Activated CD8-positive, alpha-beta memory T cell treated with anti-CD3 and anti-CD28 coated beads, Interleukin-2, amount 10 ng/mL, durations not matched to agents 7 days and 5 days (primary cell): ENCODE measurements at regions not wholly inside any gene's neighbourhood (a gene's known extent, or its start where the extent isn't known, plus 50 kb on each side); places are given as distances from the start of the nearest gene placed in this dataset.

Source experiments
- ATAC-seq: fragments of 150-1000 bp; cut with Tn5 transposase; one replicate; pipeline ENCODE4 v1.10.0; 2021; ENCODE audit warnings: moderate library complexity
- CTCF ChIA-PET: fragments of 350-600 bp; sonication (Branson Sonifier 250); formaldehyde crosslinking; loops from one replicate; lab custom pipeline; 2021; ENCODE audit warnings: antibody characterized with exemption; lab: Charles Lee
- DNase-seq: peaks from one replicate; pipeline ENCODE4 v3.0.0-alpha.2; 2020
- H3K27ac Mint-ChIP-seq: one replicate; pipeline ENCODE4 v1.8.0; 2021; ENCODE audit warnings: mild to moderate bottlenecking, mixed read lengths
- H3K27me3 Mint-ChIP-seq: one replicate; pipeline ENCODE4 v1.8.0; 2021; ENCODE audit warnings: mixed read lengths
- H3K36me3 Mint-ChIP-seq: one replicate; pipeline ENCODE4 v1.8.0; 2021; ENCODE audit warnings: mild to moderate bottlenecking, mixed read lengths
- H3K4me1 Mint-ChIP-seq: one replicate; pipeline ENCODE4 v1.8.0; 2021; ENCODE audit warnings: mixed read lengths
- H3K4me3 Mint-ChIP-seq: one replicate; pipeline ENCODE4 v1.8.0; 2021; ENCODE audit warnings: mild to moderate bottlenecking, moderate library complexity, mixed read lengths
- H3K9me3 Mint-ChIP-seq: one replicate; pipeline ENCODE4 v1.8.0; 2022; ENCODE audit warnings: low read depth, mixed read lengths

- DNase-seq (no peak), ATAC-seq (no peak)
- Mint-ChIP-seq H3K4me3 (no peak overlapping the region), H3K27ac (no peak overlapping the region), H3K27me3 (no peaks in the 10 kb centered on the region), H3K36me3 (no peaks in the 10 kb centered on the region), H3K4me1 (no peaks in the 10 kb centered on the region), H3K9me3 (peaks cover 6% of the 10 kb centered on the region)
- CTCF ChIA-PET = no interaction called here
These were observed 291.4 kb downstream of the CCDC85A start for GRCh38 chr2:56475191-56475590.

GRCh38 chr2:56476509-56477071 is 292.8 kb downstream of the CCDC85A start:
- Mint-ChIP-seq H3K4me1 (no peaks in the 10 kb centered on the region), H3K27ac (no peak overlapping the region), H3K27me3 (no peaks in the 10 kb centered on the region), H3K36me3 (no peaks in the 10 kb centered on the region), H3K9me3 (peaks cover 6% of the 10 kb centered on the region), H3K4me3 (no peak overlapping the region)
- CTCF ChIA-PET = no interaction called here
- ATAC-seq (no peak), DNase-seq (no peak)

GRCh38 chr2:56478027-56478426 is 294.2 kb downstream of the CCDC85A start:
- CTCF ChIA-PET = no interaction called here
- Mint-ChIP-seq H3K27ac (no peak overlapping the region), H3K27me3 (no peaks in the 10 kb centered on the region), H3K4me1 (no peaks in the 10 kb centered on the region), H3K36me3 (no peaks in the 10 kb centered on the region), H3K9me3 (peaks cover 6% of the 10 kb centered on the region), H3K4me3 (no peak overlapping the region)
- DNase-seq = no peak
- no peak for ATAC-seq

- Mint-ChIP-seq H3K4me3 (no peak overlapping the region), H3K36me3 (no peaks in the 10 kb centered on the region), H3K9me3 (peaks cover 5% of the 10 kb centered on the region), H3K4me1 (no peaks in the 10 kb centered on the region), H3K27me3 (no peaks in the 10 kb centered on the region), H3K27ac (no peak overlapping the region)
- DNase-seq (no peak), ATAC-seq (no peak)
- CTCF ChIA-PET = no interaction called here
These were observed 299.3 kb downstream of the CCDC85A start for GRCh38 chr2:56483081-56483480.

GRCh38 chr2:56484906-56485305 is 301.1 kb downstream of the CCDC85A start:
- H3K27ac Mint-ChIP-seq = no peak overlapping the region
- no peaks in the 10 kb centered on the region for H3K27me3 Mint-ChIP-seq
- no peaks in the 10 kb centered on the region for H3K9me3 Mint-ChIP-seq
- no peak overlapping the region for H3K4me3 Mint-ChIP-seq
- no peaks in the 10 kb centered on the region for H3K4me1 Mint-ChIP-seq
- CTCF ChIA-PET = no interaction called here
- no peak for ATAC-seq
- no peaks in the 10 kb centered on the region for H3K36me3 Mint-ChIP-seq
- DNase-seq = no peak

- Mint-ChIP-seq H3K4me3 (no peak overlapping the region), H3K36me3 (no peaks in the 10 kb centered on the region), H3K27me3 (no peaks in the 10 kb centered on the region), H3K27ac (no peak overlapping the region), H3K4me1 (no peaks in the 10 kb centered on the region), H3K9me3 (peaks cover 9% of the 10 kb centered on the region)
- CTCF ChIA-PET = no interaction called here
- DNase-seq (no peak), ATAC-seq (no peak)
These were observed 316.5 kb downstream of the CCDC85A start for GRCh38 chr2:56500317-56500716.

GRCh38 chr2:56502616-56503015 is 318.8 kb downstream of the CCDC85A start:
- CTCF ChIA-PET = no interaction called here
- H3K27me3 Mint-ChIP-seq = no peaks in the 10 kb centered on the region
- DNase-seq (no peak), ATAC-seq (no peak)
- no peak overlapping the region for H3K4me3 Mint-ChIP-seq
- H3K36me3 Mint-ChIP-seq = no peaks in the 10 kb centered on the region
- no peaks in the 10 kb centered on the region for H3K4me1 Mint-ChIP-seq
- H3K9me3 Mint-ChIP-seq = peaks cover 5% of the 10 kb centered on the region
- H3K27ac Mint-ChIP-seq = no peak overlapping the region

- ATAC-seq = no peak
- H3K4me3 Mint-ChIP-seq = no peak overlapping the region
These were observed 322.1 kb downstream of the CCDC85A start for GRCh38 chr2:56505885-56506284.

GRCh38 chr2:56508662-56509061 is 324.9 kb downstream of the CCDC85A start:
- H3K4me3 Mint-ChIP-seq = no peak overlapping the region
- CTCF ChIA-PET = no interaction called here

More at GRCh38 chr2:56505885-56506284, 322.1 kb downstream of the CCDC85A start:
- H3K4me1 Mint-ChIP-seq = no peaks in the 10 kb centered on the region
- CTCF ChIA-PET = no interaction called here
- H3K27ac Mint-ChIP-seq = no peak overlapping the region
- H3K27me3 Mint-ChIP-seq = no peaks in the 10 kb centered on the region
- peaks cover 2% of the 10 kb centered on the region for H3K9me3 Mint-ChIP-seq
- H3K36me3 Mint-ChIP-seq = no peaks in the 10 kb centered on the region
- no peak for DNase-seq

GRCh38 chr2:56510610-56511009 is 326.8 kb downstream of the CCDC85A start:
- ATAC-seq (no peak), DNase-seq (no peak)
- Mint-ChIP-seq H3K27me3 (no peaks in the 10 kb centered on the region), H3K9me3 (peaks cover 6% of the 10 kb centered on the region), H3K36me3 (no peaks in the 10 kb centered on the region), H3K27ac (no peak overlapping the region), H3K4me1 (no peaks in the 10 kb centered on the region), H3K4me3 (no peak overlapping the region)
- CTCF ChIA-PET = no interaction called here

More at GRCh38 chr2:56508662-56509061, 324.9 kb downstream of the CCDC85A start:
- no peaks in the 10 kb centered on the region for H3K27me3 Mint-ChIP-seq
- H3K4me1 Mint-ChIP-seq = no peaks in the 10 kb centered on the region
- no peaks in the 10 kb centered on the region for H3K36me3 Mint-ChIP-seq
- DNase-seq (no peak), ATAC-seq (no peak)
- H3K9me3 Mint-ChIP-seq = peaks cover 6% of the 10 kb centered on the region
- H3K27ac Mint-ChIP-seq = no peak overlapping the region

- H3K9me3 Mint-ChIP-seq = peaks cover 6% of the 10 kb centered on the region
- CTCF ChIA-PET = interaction anchor here (0.8 kb wide), 1 partner anchor 14 kb away, joined by 3 read pairs; no protein-coding TSS in a partner anchor
- H3K27ac Mint-ChIP-seq = no peak overlapping the region
- no peaks in the 10 kb centered on the region for H3K4me1 Mint-ChIP-seq
- H3K36me3 Mint-ChIP-seq = no peaks in the 10 kb centered on the region
- DNase-seq (no peak), ATAC-seq (no peak)
- no peak overlapping the region for H3K4me3 Mint-ChIP-seq
- H3K27me3 Mint-ChIP-seq = no peaks in the 10 kb centered on the region
These were observed 331.6 kb downstream of the CCDC85A start for GRCh38 chr2:56515399-56515798.

GRCh38 chr2:56519806-56520205 is 336.0 kb downstream of the CCDC85A start:
- H3K9me3 Mint-ChIP-seq = peaks cover 8% of the 10 kb centered on the region
- H3K4me3 Mint-ChIP-seq = no peak overlapping the region
- no peak for ATAC-seq
- CTCF ChIA-PET = no interaction called here
- H3K36me3 Mint-ChIP-seq = no peaks in the 10 kb centered on the region
- H3K4me1 Mint-ChIP-seq = no peaks in the 10 kb centered on the region
- no peaks in the 10 kb centered on the region for H3K27me3 Mint-ChIP-seq
- H3K27ac Mint-ChIP-seq = no peak overlapping the region
- DNase-seq = no peak

- peaks cover 8% of the 10 kb centered on the region for H3K9me3 Mint-ChIP-seq
- ATAC-seq = no peak
- no peaks in the 10 kb centered on the region for H3K4me1 Mint-ChIP-seq
- CTCF ChIA-PET = no interaction called here
- no peak overlapping the region for H3K4me3 Mint-ChIP-seq
- DNase-seq = no peak
- no peaks in the 10 kb centered on the region for H3K27me3 Mint-ChIP-seq
- H3K27ac Mint-ChIP-seq = no peak overlapping the region
- no peaks in the 10 kb centered on the region for H3K36me3 Mint-ChIP-seq
These were observed 338.9 kb downstream of the CCDC85A start for GRCh38 chr2:56522605-56523089.

GRCh38 chr2:56523816-56524215 is 340.0 kb downstream of the CCDC85A start:
- H3K27ac Mint-ChIP-seq = no peak overlapping the region
- CTCF ChIA-PET = no interaction called here
- H3K9me3 Mint-ChIP-seq = peaks cover 6% of the 10 kb centered on the region

More at GRCh38 chr2:56523816-56524215, 340.0 kb downstream of the CCDC85A start:
- DNase-seq (no peak), ATAC-seq (no peak)
- Mint-ChIP-seq H3K36me3 (no peaks in the 10 kb centered on the region), H3K27me3 (no peaks in the 10 kb centered on the region), H3K4me1 (no peaks in the 10 kb centered on the region), H3K4me3 (no peak overlapping the region)
